Epithelial cell of proximal tubule (primary cell): ENCODE measurements at regions not wholly inside any gene's neighbourhood (a gene's known extent, or its start where the extent isn't known, plus 50 kb on each side); places are given as distances from the start of the nearest gene placed in this dataset.
A peak's percentile ranks its signal among the peaks of the same experiment; 100 is the strongest.

Experiments used
- DNase-seq: peaks from one replicate; pipeline ENCODE4 v3.0.0-alpha.2; 2011; ENCODE audit warnings: low read depth
- H3K4me3 ChIP-seq: 2 replicates; pipeline ENCODE4 v1.5.1; 2011; ENCODE audit warnings: low read depth, mild to moderate bottlenecking, low read length
- TF ChIP-seq, protein P1 (sequence below): conservative IDR thresholded peaks from 2 replicates; pipeline ENCODE4 v1.5.1; 2012; ENCODE audit warnings: low read depth, mild to moderate bottlenecking, low read length

GRCh38 chr10:20993830-20994527, 96.9 kb upstream of the NEBL start:
- H3K4me3 ChIP-seq, result no peak overlapping the region
- TF ChIP-seq, protein P1, sequence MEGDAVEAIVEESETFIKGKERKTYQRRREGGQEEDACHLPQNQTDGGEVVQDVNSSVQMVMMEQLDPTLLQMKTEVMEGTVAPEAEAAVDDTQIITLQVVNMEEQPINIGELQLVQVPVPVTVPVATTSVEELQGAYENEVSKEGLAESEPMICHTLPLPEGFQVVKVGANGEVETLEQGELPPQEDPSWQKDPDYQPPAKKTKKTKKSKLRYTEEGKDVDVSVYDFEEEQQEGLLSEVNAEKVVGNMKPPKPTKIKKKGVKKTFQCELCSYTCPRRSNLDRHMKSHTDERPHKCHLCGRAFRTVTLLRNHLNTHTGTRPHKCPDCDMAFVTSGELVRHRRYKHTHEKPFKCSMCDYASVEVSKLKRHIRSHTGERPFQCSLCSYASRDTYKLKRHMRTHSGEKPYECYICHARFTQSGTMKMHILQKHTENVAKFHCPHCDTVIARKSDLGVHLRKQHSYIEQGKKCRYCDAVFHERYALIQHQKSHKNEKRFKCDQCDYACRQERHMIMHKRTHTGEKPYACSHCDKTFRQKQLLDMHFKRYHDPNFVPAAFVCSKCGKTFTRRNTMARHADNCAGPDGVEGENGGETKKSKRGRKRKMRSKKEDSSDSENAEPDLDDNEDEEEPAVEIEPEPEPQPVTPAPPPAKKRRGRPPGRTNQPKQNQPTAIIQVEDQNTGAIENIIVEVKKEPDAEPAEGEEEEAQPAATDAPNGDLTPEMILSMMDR, result no peak
- no peak for DNase-seq

DNA sequence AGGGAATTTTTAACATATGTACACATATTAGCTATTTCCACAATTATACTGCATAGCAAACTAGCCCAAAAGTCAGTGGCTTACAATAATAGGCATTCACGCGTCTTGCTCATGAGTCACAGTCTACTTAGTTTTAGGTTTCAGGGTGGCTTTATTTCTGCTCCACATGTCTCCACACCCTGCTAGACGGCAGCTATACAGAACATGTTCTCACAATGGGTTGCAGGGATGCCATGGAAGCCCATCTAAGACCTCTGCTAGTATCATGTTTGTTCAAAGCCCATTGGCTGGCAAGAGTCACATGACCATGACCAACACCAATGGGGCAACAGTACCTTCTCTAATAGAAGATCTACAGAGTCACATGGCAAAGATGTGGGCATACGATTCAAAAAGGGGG, 96.3 kb upstream of the NEBL start:
- no peak overlapping the region for H3K4me3 ChIP-seq
- TF ChIP-seq, protein P1, result no peak
- DNase-seq, result no peak

DNA sequence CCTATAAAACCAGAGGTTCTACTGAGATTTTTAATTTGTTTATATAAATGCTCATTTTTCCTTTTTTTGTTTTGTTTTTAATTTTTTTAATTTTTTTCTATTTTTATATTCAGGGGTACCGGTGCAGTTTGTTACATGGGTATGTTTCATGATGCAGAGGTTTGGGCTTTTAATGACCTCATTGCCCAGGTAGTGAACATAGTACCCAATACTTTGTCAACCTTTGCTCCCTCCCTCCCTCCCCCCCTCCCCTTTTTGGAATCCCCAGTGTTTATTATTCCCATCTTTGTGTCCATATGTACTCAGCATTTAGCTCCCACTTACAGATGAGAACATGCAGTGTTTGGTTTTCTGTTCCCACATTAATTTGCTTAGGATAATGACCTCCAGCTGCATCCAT, 94.4 kb upstream of the NEBL start:
- TF ChIP-seq, protein P1, result no peak
- no peak overlapping the region for H3K4me3 ChIP-seq
- DNase-seq, result no peak

DNA sequence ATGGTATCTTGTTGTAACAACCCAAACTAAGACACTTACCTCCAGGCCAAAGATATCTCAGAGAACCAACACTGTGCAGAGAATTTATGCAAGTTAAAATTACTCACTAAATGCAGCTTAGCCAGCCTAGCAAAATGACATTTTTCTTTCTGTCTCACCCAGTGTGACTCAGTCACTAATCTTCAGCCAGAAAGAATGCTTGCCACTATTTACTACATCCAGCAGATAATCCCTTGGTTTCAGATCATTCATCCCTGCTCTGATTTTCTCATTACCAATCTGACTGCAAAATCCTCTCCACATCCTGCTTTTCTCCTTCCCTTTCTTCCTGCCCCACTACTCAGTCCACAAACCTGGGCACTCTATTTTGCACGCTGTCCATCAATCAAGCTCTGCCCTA, 93.5 kb upstream of the NEBL start:
- no peak overlapping the region for H3K4me3 ChIP-seq
- TF ChIP-seq, protein P1, result no peak
- DNase-seq, result peak; percentile 13

DNA sequence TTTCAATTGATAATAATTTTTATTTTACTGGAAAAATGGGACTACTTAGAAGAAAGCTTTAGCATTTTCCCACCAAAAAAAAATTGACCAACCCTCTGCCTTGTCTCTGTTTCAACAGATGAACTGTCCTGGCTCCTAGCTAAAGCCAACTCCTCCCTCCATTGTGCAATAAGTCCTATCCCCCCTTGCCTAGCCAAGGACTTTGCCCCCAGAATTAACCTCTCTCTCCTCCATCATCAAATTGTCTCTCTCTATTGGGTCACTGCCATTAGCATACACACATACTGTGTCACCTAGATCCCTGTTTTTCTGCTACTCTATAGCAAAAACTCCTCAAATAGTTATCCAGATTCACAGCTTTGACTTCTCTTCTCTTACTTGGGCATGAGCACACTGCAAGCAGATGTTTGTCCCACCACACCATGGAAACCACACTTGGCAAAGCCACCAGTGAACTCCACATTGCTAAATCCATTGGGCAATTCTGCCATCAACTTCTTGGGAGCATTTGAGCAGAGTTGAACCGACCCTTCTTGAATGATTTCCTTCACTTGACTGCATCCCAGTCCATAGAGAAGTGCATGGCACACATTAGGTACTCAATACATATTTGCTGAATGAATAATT, 91.4 kb upstream of the NEBL start:
- no peak for DNase-seq
- TF ChIP-seq, protein P1, result no peak
- H3K4me3 ChIP-seq, result no peak overlapping the region

DNA sequence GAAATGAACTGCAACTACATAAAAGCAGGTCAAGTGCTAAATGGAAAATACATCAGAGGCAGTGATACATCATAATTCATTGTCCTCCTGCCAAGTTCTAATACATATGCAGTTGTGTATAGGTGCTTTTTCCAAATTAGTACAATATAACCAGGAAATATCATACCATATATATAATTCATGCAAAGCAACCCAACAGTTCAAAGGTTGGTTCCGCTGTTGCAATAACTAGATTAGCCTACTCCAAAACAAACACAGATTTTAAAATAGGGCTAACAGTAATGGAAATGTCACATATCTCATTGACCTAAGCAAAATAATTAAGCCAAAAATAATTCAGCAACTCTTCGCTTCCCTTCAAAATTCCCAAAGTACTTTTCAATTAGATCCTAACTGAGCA, 88.9 kb upstream of the NEBL start:
- no peak for DNase-seq
- TF ChIP-seq, protein P1, result no peak
- no peak overlapping the region for H3K4me3 ChIP-seq

DNA sequence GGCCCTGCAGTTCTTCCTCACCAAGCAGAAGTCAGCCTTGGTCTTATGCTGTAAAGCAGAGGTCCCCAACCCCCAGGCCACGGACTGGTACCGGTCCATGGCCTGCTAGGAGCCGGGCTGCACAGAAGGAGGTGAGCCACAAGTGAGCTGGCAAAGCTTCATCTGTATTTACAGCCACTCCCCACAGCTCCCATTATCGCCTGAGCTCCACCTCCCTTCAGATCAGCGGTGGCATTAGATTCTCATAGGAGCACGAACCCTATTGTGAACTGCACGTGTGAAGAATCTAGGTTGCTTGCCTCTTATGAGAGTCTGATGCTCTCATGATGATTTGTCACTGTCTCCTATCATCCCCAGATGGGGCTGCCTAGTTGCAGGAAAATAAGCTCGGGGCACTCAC, 87.6 kb upstream of the NEBL start:
- no peak for DNase-seq
- TF ChIP-seq, protein P1, result no peak
- H3K4me3 ChIP-seq, result no peak overlapping the region
